Calu3 (cell line): ENCODE measurements at regions not wholly inside any gene's neighbourhood (a gene's known extent, or its start where the extent isn't known, plus 50 kb on each side); places are given as distances from the start of the nearest gene placed in this dataset.

Source experiments
- BruUV-seq: library from RNA; stranded (reverse); fragments of 400-500 nt; replicated peaks from 2 replicates; lab custom pipeline; 2021; lab: Mats Ljungman, UMichigan
- CTCF ChIA-PET: fragments of 300-600 bp; sonication (Branson Sonifier 250); formaldehyde crosslinking; loops from one replicate; lab custom pipeline; 2022; ENCODE audit warnings: antibody characterized with exemption; lab: Charles Lee
- DNase-seq: peaks from one replicate; pipeline ENCODE4 v3.0.0; 2022
- H3K27ac Mint-ChIP-seq: one replicate; pipeline ENCODE4 v1.8.0; 2022; ENCODE audit warnings: mixed read lengths; ENCODE audit not compliant: unreplicated experiment
- H3K27me3 Mint-ChIP-seq: one replicate; pipeline ENCODE4 v1.8.0; 2022; ENCODE audit warnings: mixed read lengths; ENCODE audit not compliant: unreplicated experiment
- H3K36me3 Mint-ChIP-seq: one replicate; pipeline ENCODE4 v1.8.0; 2022; ENCODE audit warnings: mild to moderate bottlenecking, moderate library complexity, mixed read lengths; ENCODE audit not compliant: insufficient read depth, unreplicated experiment
- H3K4me1 Mint-ChIP-seq: one replicate; pipeline ENCODE4 v1.8.0; 2022; ENCODE audit warnings: mild to moderate bottlenecking, low read depth, mixed read lengths; ENCODE audit not compliant: unreplicated experiment
- H3K4me3 Mint-ChIP-seq: one replicate; pipeline ENCODE4 v1.8.0; 2022; ENCODE audit warnings: mild to moderate bottlenecking, low read depth, moderate library complexity, mixed read lengths; ENCODE audit not compliant: unreplicated experiment
- H3K9me3 Mint-ChIP-seq: one replicate; pipeline ENCODE4 v1.8.0; 2022; ENCODE audit warnings: low read depth, mixed read lengths; ENCODE audit not compliant: unreplicated experiment
- CTCF ChIP-seq: fragments of 200-600 bp; IDR thresholded peaks from one replicate; pipeline ENCODE4 v1.8.0; 2022; ENCODE audit warnings: antibody characterized with exemption; ENCODE audit not compliant: unreplicated experiment
- intact Hi-C: fragments of 100-400 bp; cut with micrococcal nuclease; formaldehyde crosslinking; loops from one replicate; pipeline ENCODE4 v1.10.0; 2022; ENCODE audit not compliant: unreplicated experiment

- Mint-ChIP-seq H3K36me3 (peaks cover 7% of the 10 kb centered on the region), H3K4me1 (peaks cover 22% of the 10 kb centered on the region), H3K27ac (no peak overlapping the region), H3K27me3 (no peaks in the 10 kb centered on the region), H3K9me3 (no peaks in the 10 kb centered on the region), H3K4me3 (no peak overlapping the region)
- CTCF ChIA-PET: no interaction called here
- intact Hi-C loops: no loop called here
- no TSS peak for BruUV-seq
- TF ChIP-seq CTCF: no peak
- no peak for DNase-seq
Measured at GRCh38 chr13:24041651-24042225, 118.8 kb upstream of the SPATA13 start.

GRCh38 chr13:24042710-24043440 is 117.6 kb upstream of the SPATA13 start:
- CTCF ChIA-PET: no interaction called here
- H3K4me1 Mint-ChIP-seq: peaks cover 22% of the 10 kb centered on the region

GRCh38 chr13:24043590-24044350 is 116.8 kb upstream of the SPATA13 start:
- DNase-seq: no peak
- H3K27ac Mint-ChIP-seq: no peak overlapping the region
- peaks cover 2% of the 10 kb centered on the region for H3K9me3 Mint-ChIP-seq
- no peak for TF ChIP-seq CTCF
- intact Hi-C loops: no loop called here
- CTCF ChIA-PET: interaction anchor here (0.7 kb wide), 2 partner anchors 30 to 90 kb away, joined by 3 to 4 read pairs; no protein-coding TSS in a partner anchor
- peaks cover 3% of the 10 kb centered on the region for H3K36me3 Mint-ChIP-seq
- H3K4me3 Mint-ChIP-seq: no peak overlapping the region
- no peaks in the 10 kb centered on the region for H3K27me3 Mint-ChIP-seq
- H3K4me1 Mint-ChIP-seq: peaks cover 14% of the 10 kb centered on the region
- BruUV-seq: no TSS peak

More at GRCh38 chr13:24042710-24043440, 117.6 kb upstream of the SPATA13 start:
- H3K36me3 Mint-ChIP-seq: peaks cover 7% of the 10 kb centered on the region
- no peaks in the 10 kb centered on the region for H3K27me3 Mint-ChIP-seq
- intact Hi-C loops: no loop called here
- H3K9me3 Mint-ChIP-seq: peaks cover 2% of the 10 kb centered on the region
- TF ChIP-seq CTCF: no peak
- BruUV-seq: no TSS peak
- H3K4me3 Mint-ChIP-seq: no peak overlapping the region
- no peak for DNase-seq
- no peak overlapping the region for H3K27ac Mint-ChIP-seq

- CTCF ChIA-PET: no interaction called here
- TF ChIP-seq CTCF: no peak
- intact Hi-C loops: no loop called here
- DNase-seq: no peak
- Mint-ChIP-seq H3K9me3 (peaks cover 2% of the 10 kb centered on the region), H3K27me3 (no peaks in the 10 kb centered on the region), H3K4me3 (no peak overlapping the region), H3K27ac (no peak overlapping the region), H3K4me1 (peaks cover 7% of the 10 kb centered on the region), H3K36me3 (no peaks in the 10 kb centered on the region)
- no TSS peak for BruUV-seq
Measured at GRCh38 chr13:24045597-24045996, 114.9 kb upstream of the SPATA13 start.
